ENCODE measurements at regions not wholly inside any gene's neighbourhood (a gene's known extent, or its start where the extent isn't known, plus 50 kb on each side); places are given as distances from the start of the nearest gene placed in this dataset.

DNA sequence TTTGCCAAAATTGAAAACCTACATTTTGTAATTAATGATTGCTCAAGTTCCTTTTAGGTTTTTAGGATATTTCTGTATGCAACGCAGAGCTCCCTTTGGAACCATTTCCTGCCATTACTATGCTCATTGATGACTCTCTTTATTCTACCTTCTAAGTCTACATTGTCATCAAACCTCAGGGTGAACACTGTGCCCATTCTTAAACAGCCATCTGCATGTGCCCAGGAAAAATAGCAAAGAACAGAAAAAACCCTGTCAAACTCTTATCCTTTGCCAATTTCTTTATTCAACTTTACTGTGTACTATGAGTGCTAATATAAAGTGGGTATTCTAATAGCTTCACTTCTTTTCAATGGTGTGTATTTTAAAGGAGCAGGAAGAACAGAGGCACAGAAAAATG lies 1455.9 kb downstream of the ADGRL3 start:
- TF ChIP-seq, protein P1, sequence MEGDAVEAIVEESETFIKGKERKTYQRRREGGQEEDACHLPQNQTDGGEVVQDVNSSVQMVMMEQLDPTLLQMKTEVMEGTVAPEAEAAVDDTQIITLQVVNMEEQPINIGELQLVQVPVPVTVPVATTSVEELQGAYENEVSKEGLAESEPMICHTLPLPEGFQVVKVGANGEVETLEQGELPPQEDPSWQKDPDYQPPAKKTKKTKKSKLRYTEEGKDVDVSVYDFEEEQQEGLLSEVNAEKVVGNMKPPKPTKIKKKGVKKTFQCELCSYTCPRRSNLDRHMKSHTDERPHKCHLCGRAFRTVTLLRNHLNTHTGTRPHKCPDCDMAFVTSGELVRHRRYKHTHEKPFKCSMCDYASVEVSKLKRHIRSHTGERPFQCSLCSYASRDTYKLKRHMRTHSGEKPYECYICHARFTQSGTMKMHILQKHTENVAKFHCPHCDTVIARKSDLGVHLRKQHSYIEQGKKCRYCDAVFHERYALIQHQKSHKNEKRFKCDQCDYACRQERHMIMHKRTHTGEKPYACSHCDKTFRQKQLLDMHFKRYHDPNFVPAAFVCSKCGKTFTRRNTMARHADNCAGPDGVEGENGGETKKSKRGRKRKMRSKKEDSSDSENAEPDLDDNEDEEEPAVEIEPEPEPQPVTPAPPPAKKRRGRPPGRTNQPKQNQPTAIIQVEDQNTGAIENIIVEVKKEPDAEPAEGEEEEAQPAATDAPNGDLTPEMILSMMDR (IDR thresholded peaks at IDR 0.05), result no peak
- TF ChIP-seq POLR2A (IDR thresholded peaks at IDR 0.05) (no peak), EP300 (IDR thresholded peaks at IDR 0.05) (no peak)

Measured in ovary (tissue), 3 donors.